ENCODE measurements at regions not wholly inside any gene's neighbourhood (a gene's known extent, or its start where the extent isn't known, plus 50 kb on each side); places are given as distances from the start of the nearest gene placed in this dataset.

DNA sequence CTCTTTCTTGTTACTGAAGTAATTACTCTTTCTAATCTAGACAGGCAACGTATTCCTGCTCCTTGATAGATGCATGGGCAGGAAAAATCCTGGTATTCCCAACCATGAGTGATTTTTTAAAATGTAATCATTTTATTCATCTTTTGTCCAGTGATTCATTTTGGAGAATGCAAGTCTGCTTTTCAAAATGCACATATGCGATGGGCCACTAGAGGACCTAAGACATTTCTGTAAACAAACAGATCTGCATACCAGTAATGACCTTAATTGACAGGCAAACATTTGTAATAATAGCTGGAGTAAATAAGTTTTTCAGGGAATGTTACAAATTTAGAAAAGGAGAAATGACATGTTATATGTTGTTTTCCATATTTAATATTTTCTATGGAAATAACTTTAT lies 1167.6 kb downstream of the JRKL start:
- TF ChIP-seq TAF1 (conservative IDR thresholded peaks at IDR 0.05), result no peak
- TF ChIP-seq, protein P1, sequence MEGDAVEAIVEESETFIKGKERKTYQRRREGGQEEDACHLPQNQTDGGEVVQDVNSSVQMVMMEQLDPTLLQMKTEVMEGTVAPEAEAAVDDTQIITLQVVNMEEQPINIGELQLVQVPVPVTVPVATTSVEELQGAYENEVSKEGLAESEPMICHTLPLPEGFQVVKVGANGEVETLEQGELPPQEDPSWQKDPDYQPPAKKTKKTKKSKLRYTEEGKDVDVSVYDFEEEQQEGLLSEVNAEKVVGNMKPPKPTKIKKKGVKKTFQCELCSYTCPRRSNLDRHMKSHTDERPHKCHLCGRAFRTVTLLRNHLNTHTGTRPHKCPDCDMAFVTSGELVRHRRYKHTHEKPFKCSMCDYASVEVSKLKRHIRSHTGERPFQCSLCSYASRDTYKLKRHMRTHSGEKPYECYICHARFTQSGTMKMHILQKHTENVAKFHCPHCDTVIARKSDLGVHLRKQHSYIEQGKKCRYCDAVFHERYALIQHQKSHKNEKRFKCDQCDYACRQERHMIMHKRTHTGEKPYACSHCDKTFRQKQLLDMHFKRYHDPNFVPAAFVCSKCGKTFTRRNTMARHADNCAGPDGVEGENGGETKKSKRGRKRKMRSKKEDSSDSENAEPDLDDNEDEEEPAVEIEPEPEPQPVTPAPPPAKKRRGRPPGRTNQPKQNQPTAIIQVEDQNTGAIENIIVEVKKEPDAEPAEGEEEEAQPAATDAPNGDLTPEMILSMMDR (IDR thresholded peaks at IDR 0.05; ENCODE audit: low read depth, low read length, missing input control), result no peak
- TF ChIP-seq YY1 (IDR thresholded peaks at IDR 0.05), result no peak
- TF ChIP-seq, protein P2, sequence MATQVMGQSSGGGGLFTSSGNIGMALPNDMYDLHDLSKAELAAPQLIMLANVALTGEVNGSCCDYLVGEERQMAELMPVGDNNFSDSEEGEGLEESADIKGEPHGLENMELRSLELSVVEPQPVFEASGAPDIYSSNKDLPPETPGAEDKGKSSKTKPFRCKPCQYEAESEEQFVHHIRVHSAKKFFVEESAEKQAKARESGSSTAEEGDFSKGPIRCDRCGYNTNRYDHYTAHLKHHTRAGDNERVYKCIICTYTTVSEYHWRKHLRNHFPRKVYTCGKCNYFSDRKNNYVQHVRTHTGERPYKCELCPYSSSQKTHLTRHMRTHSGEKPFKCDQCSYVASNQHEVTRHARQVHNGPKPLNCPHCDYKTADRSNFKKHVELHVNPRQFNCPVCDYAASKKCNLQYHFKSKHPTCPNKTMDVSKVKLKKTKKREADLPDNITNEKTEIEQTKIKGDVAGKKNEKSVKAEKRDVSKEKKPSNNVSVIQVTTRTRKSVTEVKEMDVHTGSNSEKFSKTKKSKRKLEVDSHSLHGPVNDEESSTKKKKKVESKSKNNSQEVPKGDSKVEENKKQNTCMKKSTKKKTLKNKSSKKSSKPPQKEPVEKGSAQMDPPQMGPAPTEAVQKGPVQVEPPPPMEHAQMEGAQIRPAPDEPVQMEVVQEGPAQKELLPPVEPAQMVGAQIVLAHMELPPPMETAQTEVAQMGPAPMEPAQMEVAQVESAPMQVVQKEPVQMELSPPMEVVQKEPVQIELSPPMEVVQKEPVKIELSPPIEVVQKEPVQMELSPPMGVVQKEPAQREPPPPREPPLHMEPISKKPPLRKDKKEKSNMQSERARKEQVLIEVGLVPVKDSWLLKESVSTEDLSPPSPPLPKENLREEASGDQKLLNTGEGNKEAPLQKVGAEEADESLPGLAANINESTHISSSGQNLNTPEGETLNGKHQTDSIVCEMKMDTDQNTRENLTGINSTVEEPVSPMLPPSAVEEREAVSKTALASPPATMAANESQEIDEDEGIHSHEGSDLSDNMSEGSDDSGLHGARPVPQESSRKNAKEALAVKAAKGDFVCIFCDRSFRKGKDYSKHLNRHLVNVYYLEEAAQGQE (IDR thresholded peaks at IDR 0.05), result no peak
- TF ChIP-seq HNF4A (conservative IDR thresholded peaks at IDR 0.05), result no peak
- no peak for TF ChIP-seq RXRA (IDR thresholded peaks at IDR 0.05)
- TF ChIP-seq NR2F2 (IDR thresholded peaks at IDR 0.05), result no peak
- TF ChIP-seq SP1 (IDR thresholded peaks at IDR 0.05), result no peak
